MM.1S (cell line): ENCODE measurements at regions not wholly inside any gene's neighbourhood (a gene's known extent, or its start where the extent isn't known, plus 50 kb on each side); places are given as distances from the start of the nearest gene placed in this dataset.
"Not testable (repeated sequence)": the region's sequence is repeated elsewhere in the genome, so short reads cannot be mapped to it uniquely, and the experiment has no call there.

ENCODE experiments used
- DNase-seq: peaks from one replicate; pipeline ENCODE4 v3.0.0-alpha.2; 2015
- H2AFZ ChIP-seq: fragments of 300-600 bp; sonication (generic); 2 replicates; pipeline ENCODE4 v1.6.0; 2016; ENCODE audit warnings: antibody characterized with exemption, low read length
- H3F3A ChIP-seq: fragments of 300-600 bp; sonication (generic); 2 replicates; pipeline ENCODE4 v1.6.1; 2016; ENCODE audit warnings: mild to moderate bottlenecking, antibody characterized with exemption, low read length, moderate library complexity, mixed read lengths; ENCODE audit not compliant: insufficient read depth
- H3K27ac ChIP-seq: fragments of 300-600 bp; sonication (generic); 2 replicates; pipeline ENCODE4 v1.5.1; 2016; ENCODE audit warnings: mild to moderate bottlenecking, low read length
- H3K27me3 ChIP-seq: fragments of 300-600 bp; sonication (generic); replicated peaks from 2 replicates; pipeline ENCODE4 v1.6.0; 2016; ENCODE audit warnings: low read length; ENCODE audit not compliant: insufficient read depth
- H3K36me3 ChIP-seq: fragments of 300-600 bp; sonication (generic); replicated peaks from 2 replicates; pipeline ENCODE4 v1.6.1; 2016; ENCODE audit warnings: mild to moderate bottlenecking, low read length, mixed read lengths; ENCODE audit not compliant: insufficient read depth
- H3K4me1 ChIP-seq: fragments of 300-600 bp; sonication (generic); 2 replicates; pipeline ENCODE4 v1.6.1; 2016; ENCODE audit warnings: low read length, mixed read lengths
- H3K4me2 ChIP-seq: fragments of 300-600 bp; sonication (generic); 2 replicates; pipeline ENCODE4 v1.6.0; 2016; ENCODE audit warnings: low read depth, low read length
- H3K4me3 ChIP-seq: fragments of 300-600 bp; sonication (generic); 2 replicates; pipeline ENCODE4 v1.5.1; 2016; ENCODE audit warnings: low read length, mixed read lengths
- H3K79me2 ChIP-seq: fragments of 300-600 bp; sonication (generic); 2 replicates; pipeline ENCODE4 v1.6.1; 2016; ENCODE audit warnings: mixed run types, low read length, mixed read lengths
- H3K9ac ChIP-seq: fragments of 300-600 bp; sonication (generic); 2 replicates; pipeline ENCODE4 v1.6.1; 2016; ENCODE audit warnings: low read length, mixed read lengths
- H3K9me2 ChIP-seq: fragments of 300-600 bp; sonication (generic); replicated peaks from 2 replicates; pipeline ENCODE4 v1.6.1; 2016; ENCODE audit warnings: mild to moderate bottlenecking, low read length, mixed read lengths; ENCODE audit not compliant: insufficient read depth
- H3K9me3 ChIP-seq: fragments of 300-600 bp; sonication (generic); replicated peaks from 2 replicates; pipeline ENCODE4 v1.6.1; 2016; ENCODE audit warnings: mild to moderate bottlenecking, low read length, mixed read lengths; ENCODE audit not compliant: insufficient read depth
- H4K20me1 ChIP-seq: fragments of 300-600 bp; sonication (generic); 2 replicates; pipeline ENCODE4 v1.6.1; 2016; ENCODE audit warnings: mild to moderate bottlenecking, low read length, moderate library complexity, mixed read lengths; ENCODE audit not compliant: insufficient read depth

DNA sequence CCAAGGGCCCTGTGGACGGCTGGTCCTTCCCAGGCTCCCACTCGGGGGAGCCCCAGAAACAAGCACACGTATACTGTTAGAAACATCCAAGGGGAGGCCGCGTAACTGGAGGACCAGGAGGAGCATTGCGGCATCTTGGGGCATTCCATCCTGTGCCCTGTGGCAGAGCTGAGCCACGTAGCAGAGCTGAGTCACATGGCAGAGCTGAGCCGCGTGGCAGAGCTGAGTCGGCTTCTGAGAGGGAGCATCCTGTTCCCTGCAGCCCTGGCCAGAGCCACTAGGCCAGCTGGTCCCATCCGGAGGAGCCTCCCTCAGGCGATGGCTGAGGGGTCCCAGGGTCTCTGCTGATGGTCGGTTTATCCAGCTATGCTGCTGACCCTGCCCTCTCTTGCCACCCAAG, 4476.7 kb upstream of the TPTE start:
- not testable (repeated sequence) for H3K9me3 ChIP-seq, H3K27me3 ChIP-seq, H3K79me2 ChIP-seq, H4K20me1 ChIP-seq, H2AFZ ChIP-seq, H3K9me2 ChIP-seq, H3F3A ChIP-seq, H3K36me3 ChIP-seq, H3K4me2 ChIP-seq, DNase-seq, H3K4me1 ChIP-seq, H3K27ac ChIP-seq, H3K9ac ChIP-seq, H3K4me3 ChIP-seq

DNA sequence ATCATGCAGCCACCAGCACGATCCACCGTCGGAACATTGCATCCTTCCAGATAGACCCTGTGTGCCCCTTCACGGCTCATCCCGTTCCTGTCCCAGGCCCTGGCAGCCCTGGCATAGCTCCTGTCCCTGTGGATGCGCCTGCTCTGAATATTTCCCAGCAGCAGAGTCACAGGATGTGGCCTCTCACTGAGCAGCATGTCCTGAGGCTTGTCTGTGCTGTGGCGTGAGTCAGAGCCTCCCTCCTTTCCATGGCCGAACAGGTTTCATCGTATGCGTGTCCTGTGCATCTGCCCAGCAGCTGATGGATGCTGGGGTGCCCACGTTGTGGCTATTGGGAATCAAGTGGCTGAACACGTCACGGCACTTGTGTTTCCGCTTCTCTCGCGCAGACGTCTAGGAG, 4471.5 kb upstream of the TPTE start:
- H3K4me2 ChIP-seq, H3K79me2 ChIP-seq, DNase-seq, H3F3A ChIP-seq, H3K9me2 ChIP-seq, H3K27me3 ChIP-seq, H3K4me1 ChIP-seq, H3K9ac ChIP-seq, H3K27ac ChIP-seq, H2AFZ ChIP-seq, H3K36me3 ChIP-seq, H3K9me3 ChIP-seq, H4K20me1 ChIP-seq, H3K4me3 ChIP-seq: not testable (repeated sequence)

DNA sequence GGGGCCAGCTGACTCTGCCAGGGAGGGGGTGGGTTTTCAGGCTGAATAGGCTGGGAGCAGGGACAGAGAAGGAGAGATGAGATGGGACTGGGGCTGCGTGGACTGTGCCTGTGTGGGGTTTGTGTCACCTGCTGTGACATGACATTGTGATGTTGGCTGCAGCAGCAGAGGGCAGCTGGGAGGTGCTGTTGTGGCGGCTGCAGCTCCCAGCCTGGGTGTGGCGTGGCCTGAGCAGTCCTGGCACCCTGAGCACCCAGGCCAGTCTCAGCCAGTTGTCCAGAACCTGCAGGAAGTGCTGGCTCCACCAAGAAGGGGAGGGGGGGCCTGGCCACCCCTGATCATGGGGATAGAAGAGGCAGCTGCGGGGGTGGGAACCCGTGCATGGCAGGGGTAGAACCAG, 4469.3 kb upstream of the TPTE start:
- H3K4me2 ChIP-seq, H3K4me3 ChIP-seq, H3K9me2 ChIP-seq, H3K27me3 ChIP-seq, H3K4me1 ChIP-seq, H3F3A ChIP-seq, H3K79me2 ChIP-seq, H4K20me1 ChIP-seq, DNase-seq, H2AFZ ChIP-seq, H3K36me3 ChIP-seq, H3K9me3 ChIP-seq, H3K27ac ChIP-seq, H3K9ac ChIP-seq: not testable (repeated sequence)

DNA sequence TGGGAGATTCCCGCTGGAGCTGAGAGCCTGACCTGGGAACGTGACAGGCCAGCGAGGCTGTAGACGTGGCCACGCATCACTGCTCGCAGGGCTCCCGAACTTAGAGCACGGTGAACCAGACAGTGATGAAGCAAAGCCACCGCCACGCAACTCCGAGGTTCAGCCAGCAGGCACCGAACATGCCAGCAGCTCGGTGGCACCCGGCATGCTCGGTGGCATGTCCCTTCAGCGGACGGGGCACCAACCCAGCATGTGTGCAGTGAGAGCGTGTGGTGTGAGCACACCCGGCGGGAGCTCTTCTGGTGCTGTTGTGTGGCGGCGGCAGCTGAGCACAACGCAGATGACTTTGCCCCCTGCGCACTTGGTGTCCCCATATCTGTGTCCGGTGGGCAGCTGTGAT, 4468.2 kb upstream of the TPTE start:
- not testable (repeated sequence) for H3K79me2 ChIP-seq, H3K9ac ChIP-seq, H3K4me3 ChIP-seq, H3F3A ChIP-seq, H3K9me2 ChIP-seq, H3K9me3 ChIP-seq, H4K20me1 ChIP-seq, H3K4me2 ChIP-seq, H2AFZ ChIP-seq, H3K4me1 ChIP-seq, DNase-seq, H3K27ac ChIP-seq, H3K36me3 ChIP-seq, H3K27me3 ChIP-seq

DNA sequence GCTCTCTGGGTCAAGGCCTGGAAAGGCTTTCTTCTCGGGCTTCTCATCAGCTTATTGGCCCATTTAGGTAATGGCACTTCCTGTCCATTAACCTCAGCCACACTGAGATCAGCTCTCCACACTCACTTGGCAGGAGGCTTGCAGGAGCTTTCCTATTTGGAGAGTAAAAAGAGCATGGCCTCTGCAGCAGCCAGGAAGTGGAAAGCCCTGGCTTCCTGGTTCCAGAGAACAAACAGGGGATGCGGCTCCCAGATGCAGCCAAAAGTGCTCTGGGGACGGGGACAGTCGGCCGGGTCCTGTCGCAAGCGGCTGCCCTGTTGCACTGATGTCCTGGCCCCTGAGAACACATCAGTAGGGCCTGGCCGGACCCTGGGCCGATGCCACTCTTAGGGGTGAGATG, 4462.4 kb upstream of the TPTE start:
- H3K79me2 ChIP-seq, H2AFZ ChIP-seq, H3K4me2 ChIP-seq, H3K4me1 ChIP-seq, DNase-seq, H4K20me1 ChIP-seq, H3K9ac ChIP-seq, H3K9me2 ChIP-seq, H3F3A ChIP-seq, H3K4me3 ChIP-seq, H3K27ac ChIP-seq, H3K9me3 ChIP-seq, H3K27me3 ChIP-seq, H3K36me3 ChIP-seq: not testable (repeated sequence)

DNA sequence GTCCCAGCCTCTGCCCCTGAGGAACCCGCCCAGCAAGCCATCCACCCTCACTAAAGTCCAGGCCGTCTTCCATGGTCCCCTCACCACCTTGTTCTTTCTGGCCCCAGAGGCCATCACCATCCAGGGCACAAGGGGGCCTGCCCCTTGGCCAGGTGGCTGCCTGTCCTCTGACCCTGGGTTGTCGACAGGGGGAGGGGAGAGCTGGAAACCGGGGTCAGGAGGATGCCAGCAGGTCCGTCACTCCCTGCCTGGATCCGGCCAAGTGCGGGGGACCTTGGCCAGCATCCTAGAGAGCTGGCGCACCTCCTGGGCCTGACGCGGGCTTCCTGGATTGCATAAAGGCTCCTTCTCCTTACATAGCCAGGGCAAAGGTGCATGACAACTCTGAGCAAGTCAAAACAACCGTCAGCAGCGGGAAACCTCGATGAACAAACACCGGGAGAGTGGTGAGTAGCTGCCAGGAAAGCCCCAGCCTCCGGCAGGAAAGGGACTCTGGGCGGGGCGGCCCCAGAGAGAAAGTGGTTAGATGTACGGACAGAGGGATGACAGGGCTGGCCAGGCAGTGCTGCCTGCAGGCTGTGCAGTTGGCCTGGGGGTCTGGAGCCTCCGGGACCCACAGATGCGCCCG, 4461.2 kb upstream of the TPTE start:
- H3K27ac ChIP-seq, H2AFZ ChIP-seq, H3K79me2 ChIP-seq, H3K4me2 ChIP-seq, H3K4me3 ChIP-seq, H3K9ac ChIP-seq, H3K36me3 ChIP-seq, H3K9me3 ChIP-seq, DNase-seq, H3K9me2 ChIP-seq, H3K4me1 ChIP-seq, H3F3A ChIP-seq, H3K27me3 ChIP-seq, H4K20me1 ChIP-seq: not testable (repeated sequence)

- H2AFZ ChIP-seq, H3K4me3 ChIP-seq, H3K27ac ChIP-seq, H3K27me3 ChIP-seq, H3K9me2 ChIP-seq, H3K4me1 ChIP-seq, H3K9ac ChIP-seq, H4K20me1 ChIP-seq, DNase-seq, H3K36me3 ChIP-seq, H3K9me3 ChIP-seq, H3K4me2 ChIP-seq, H3F3A ChIP-seq, H3K79me2 ChIP-seq: not testable (repeated sequence)
These were observed 4454.9 kb upstream of the TPTE start for GRCh38 chr21:6066320-6066985.

GRCh38 chr21:6068098-6068831, 4453.1 kb upstream of the TPTE start:
- H3K9me3 ChIP-seq, H3K4me2 ChIP-seq, H3K27ac ChIP-seq, H3F3A ChIP-seq, H3K9ac ChIP-seq, H3K9me2 ChIP-seq, H3K4me1 ChIP-seq, H3K4me3 ChIP-seq, DNase-seq, H3K79me2 ChIP-seq, H3K27me3 ChIP-seq, H2AFZ ChIP-seq, H3K36me3 ChIP-seq, H4K20me1 ChIP-seq: not testable (repeated sequence)
